Motor neuron (in vitro differentiated cells): ENCODE measurements at regions not wholly inside any gene's neighbourhood (a gene's known extent, or its start where the extent isn't known, plus 50 kb on each side); places are given as distances from the start of the nearest gene placed in this dataset.
A peak's percentile ranks its signal among the peaks of the same experiment; 100 is the strongest.

Source experiments
- ATAC-seq, 8 experiments: fragments of 200-7000 bp; cut with Tn5 transposase; replicated peaks in 6 of 8; 2 replicates each; pipeline ENCODE4 v1.8.0; 2021; ENCODE audit warnings: mild to moderate bottlenecking in 8 of 8, moderate library complexity in 8 of 8
- H3K27ac ChIP-seq, 2 donors: fragments of 250-450 bp; sonication (Bioruptor Pico); 2 replicates each; pipeline ENCODE4 v1.9.0; 2021; ENCODE audit warnings: antibody characterized with exemption in 2 of 2, mild to moderate bottlenecking in 2 of 2, moderate library complexity in 1 of 2
- H3K4me1 ChIP-seq, 2 donors: fragments of 250-450 bp; sonication (Bioruptor Pico); replicated peaks in 1 of 2; 2 replicates each; pipeline ENCODE4 v1.6.1; 2021; ENCODE audit warnings: antibody characterized with exemption in 2 of 2, mild to moderate bottlenecking in 2 of 2, moderate library complexity in 1 of 2
- H3K4me3 ChIP-seq, 5 donors: fragments of 250-450 bp; sonication (Bioruptor Pico); 2 replicates each; pipeline ENCODE4 v1.9.0; 2021; ENCODE audit warnings: antibody characterized with exemption in 5 of 5, mild to moderate bottlenecking in 5 of 5, moderate library complexity in 4 of 5
- WGBS, 10 experiments: fragments of 450-650 bp; shearing (Covaris generic); methylation state at CpG; one replicate each; pipeline ENCODE4 v1.0.0; 2022; 5-methylcytosine and 5-hydroxymethylcytosine counted together
- in situ Hi-C, 9 experiments: fragments of 400-800 bp; cut with MboI; loops; one replicate each; pipeline ENCODE4 v1.15.0; 2021; ENCODE audit warnings: low sequenced_read_pairs in 9 of 9, low pct_unique_long_range_greater_than_20kb in 2 of 9; ENCODE audit not compliant: unreplicated experiment in 9 of 9

DNA sequence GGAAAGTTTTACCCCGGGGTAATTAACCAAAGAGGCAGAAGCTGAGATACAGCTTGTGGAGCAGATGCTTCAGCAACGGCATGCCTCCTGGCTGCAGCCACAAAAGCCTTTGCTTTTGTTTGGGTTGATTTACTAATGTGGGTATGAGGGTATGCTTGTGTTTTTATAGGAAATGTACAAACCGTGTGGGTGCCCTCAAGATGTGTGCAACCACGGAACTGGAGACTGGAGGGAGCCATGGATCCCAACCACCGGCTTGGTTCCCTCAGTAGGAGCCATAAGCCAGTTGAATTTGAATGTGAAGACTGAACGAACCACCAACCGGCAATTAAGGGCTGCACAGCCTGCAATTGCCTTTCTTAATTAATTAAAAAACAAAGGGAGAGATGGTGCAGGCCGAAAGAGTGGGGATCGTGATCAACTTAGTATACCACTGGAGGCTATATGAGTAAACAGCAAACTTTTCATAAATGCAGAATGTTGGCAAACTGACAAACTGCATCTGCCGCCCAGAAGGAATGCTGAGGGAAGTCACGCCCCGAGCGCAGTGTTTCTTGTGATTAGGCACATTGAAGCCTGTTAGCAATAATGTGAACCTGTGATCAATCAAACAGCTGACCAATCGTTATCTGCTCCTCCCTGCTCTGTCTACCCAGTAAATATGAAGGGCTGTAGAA lies 104.1 kb downstream of the DISP1 start:
- H3K4me1 ChIP-seq, result no peaks in the 10 kb centered on the region
- peak in 1 of 8 experiments; percentile 55 for ATAC-seq
- in situ Hi-C loops, result no loop called here
- H3K27ac ChIP-seq, result no peak overlapping the region
- H3K4me3 ChIP-seq, result no peak overlapping the region
- WGBS, 10 experiments, result 0 to 92% (median 79%) methylated on average over 1 to 14 of the region's 14 CpGs

DNA sequence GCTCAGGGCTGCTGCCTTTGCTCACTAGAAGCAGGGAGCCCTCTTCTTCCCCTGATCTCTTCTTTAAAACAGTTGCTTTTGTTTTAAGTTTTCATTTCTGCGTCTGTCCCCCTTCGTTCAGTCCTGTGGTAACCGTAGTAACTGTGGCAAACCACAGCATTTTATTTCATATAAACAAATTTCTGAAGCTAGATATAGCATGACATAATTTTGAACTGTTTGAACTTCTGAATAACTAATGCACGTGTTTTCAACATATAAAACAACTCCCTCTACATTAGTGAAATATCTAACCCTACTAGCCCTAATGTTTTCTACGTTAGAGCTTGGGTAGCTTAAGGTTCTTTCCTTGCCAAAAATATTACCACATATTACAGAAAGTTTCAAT lies 104.6 kb downstream of the DISP1 start:
- no peak for ATAC-seq
- H3K27ac ChIP-seq, result no peak overlapping the region
- no peak overlapping the region for H3K4me3 ChIP-seq
- in situ Hi-C loops, result no loop called here
- 15 to 95% (median 92%) methylated on average over 3 to 5 of the region's 5 CpGs for WGBS, 10 experiments
- no peaks in the 10 kb centered on the region for H3K4me1 ChIP-seq

DNA sequence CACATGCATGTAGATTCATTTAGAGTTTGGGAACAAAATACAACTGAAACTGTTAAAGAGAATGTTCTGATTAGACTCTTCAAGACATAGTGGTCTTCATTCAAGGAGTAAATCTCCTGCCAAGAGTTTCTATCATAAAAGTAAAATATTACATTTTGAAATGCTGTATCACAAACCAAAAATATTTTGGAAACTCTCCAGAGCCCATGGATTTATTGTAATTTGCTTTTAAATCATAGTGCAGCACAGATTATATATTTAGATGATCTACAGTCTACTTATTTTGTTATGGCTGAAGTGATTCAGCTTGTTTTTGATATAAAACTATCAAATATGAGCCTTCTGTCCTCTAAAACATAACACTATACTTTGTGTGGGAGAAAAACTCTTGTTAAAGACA lies 105.3 kb downstream of the DISP1 start:
- no peaks in the 10 kb centered on the region for H3K4me1 ChIP-seq
- ATAC-seq, result no peak
- in situ Hi-C loops, result no loop called here
- H3K27ac ChIP-seq, result no peak overlapping the region
- H3K4me3 ChIP-seq, result no peak overlapping the region

DNA sequence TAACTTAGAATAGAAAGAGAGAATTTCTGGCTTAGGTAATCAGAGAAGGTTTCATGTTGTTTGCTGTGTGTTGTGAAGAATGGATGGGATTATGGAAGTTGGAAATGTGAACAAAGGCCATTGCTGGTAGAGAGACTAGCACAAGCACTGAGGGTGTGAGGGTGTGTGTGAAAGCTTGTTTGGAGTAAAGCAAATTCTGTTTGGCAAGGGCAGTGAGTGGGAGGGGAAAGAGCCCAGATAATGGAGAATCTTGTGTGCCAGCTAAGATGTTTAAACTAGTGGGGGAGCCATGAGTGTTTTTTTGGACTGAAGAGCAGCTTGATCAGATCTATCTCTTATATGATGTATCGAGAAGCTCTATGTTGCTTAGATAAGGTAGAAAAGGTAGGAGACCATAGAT lies 107.1 kb downstream of the DISP1 start:
- in situ Hi-C loops, result no loop called here
- Histone ChIP-seq H3K4me3 (no peak overlapping the region), H3K27ac (no peak overlapping the region), H3K4me1 (no peaks in the 10 kb centered on the region)
- no peak for ATAC-seq
- WGBS, 10 experiments, result 100% methylated on average over 1 of the region's 1 CpG; no CpG with 5 or more reads in 4 of the 10 experiments

DNA sequence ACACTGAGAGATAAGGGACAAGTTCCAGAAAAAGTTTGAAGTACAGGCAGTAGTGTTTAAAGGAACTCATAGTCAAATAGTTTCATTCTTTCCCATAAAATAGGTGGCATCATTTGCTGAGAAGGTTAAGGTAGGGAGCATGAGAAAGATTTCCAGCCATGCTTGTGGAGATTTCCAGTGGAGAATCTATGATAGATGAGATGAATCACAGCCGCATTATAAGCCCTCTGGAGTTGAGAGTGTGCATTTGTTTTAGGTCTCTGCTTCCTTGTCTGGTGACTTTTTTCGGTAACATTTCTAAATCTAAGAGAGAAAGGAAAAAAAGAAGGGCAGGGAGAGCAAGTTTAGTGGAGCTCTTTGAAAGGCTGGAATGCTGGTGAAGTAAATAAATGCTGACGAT lies 108.7 kb downstream of the DISP1 start:
- no peak for ATAC-seq
- Histone ChIP-seq H3K27ac (no peak overlapping the region), H3K4me1 (peaks cover 3 to 5% of the 10 kb centered on the region in 2 donors), H3K4me3 (no peak overlapping the region)
- in situ Hi-C loops, result no loop called here
- WGBS, 10 experiments, result 60 to 100% (median 86%) methylated on average over 1 to 3 of the region's 3 CpGs

DNA sequence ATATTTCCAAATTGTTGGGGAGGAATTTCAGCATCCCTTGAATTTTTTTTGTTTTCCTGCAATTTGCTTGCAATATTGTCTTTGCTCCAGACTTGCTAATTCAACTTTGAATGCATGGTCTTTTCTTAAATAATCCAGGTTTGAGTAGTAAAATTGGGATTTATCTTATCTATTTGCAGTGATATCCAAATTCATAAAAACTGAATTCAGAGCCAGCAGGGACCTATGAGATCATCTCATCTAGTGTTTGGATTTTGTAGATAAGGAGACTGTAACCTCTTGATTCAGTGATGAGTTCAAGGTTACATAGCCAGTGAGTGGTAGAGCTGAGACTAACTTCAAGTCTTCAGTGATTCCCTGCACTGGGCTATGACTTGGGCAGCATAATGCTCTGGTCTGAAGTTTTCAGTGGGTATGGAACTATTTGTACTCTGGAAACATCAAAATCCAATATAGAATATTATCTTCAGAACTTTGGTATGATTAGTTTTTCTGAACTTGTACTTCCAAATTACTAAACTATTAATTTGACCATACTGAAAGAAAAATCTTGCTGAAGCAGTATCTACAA lies 109.4 kb downstream of the DISP1 start:
- Histone ChIP-seq H3K4me3 (no peak overlapping the region), H3K27ac (no peak overlapping the region), H3K4me1 (peaks cover 3 to 11% of the 10 kb centered on the region in 2 donors)
- in situ Hi-C loops, result no loop called here
- no peak for ATAC-seq

DNA sequence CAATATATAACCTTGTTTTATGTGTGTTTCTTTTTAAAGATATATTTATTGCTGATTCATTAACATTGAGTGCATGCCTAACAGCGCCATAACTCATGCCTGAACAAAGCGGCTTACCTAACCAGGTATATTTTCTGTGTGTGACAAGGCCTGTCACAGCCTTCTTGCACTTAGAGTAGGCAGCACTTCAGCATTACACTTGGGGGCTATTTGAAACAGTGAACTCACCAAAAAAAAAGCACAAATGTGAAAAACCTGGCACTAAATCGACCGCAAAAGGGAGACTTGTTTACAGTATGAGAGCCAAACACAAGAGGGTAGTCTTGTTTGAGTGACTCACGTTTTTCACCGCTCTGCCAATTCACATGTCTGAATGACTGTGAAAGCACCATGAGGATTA lies 111.7 kb downstream of the DISP1 start:
- ATAC-seq, result peak in 3 of 8 experiments; percentile 28 to 87 (median 37)
- H3K4me1 ChIP-seq, result peaks cover 3 to 11% of the 10 kb centered on the region in 2 donors
- no peak overlapping the region for H3K27ac ChIP-seq
- no peak overlapping the region for H3K4me3 ChIP-seq
- in situ Hi-C loops, result loop anchor here in 1 of 9 experiments (25.0 kb wide), 1 partner anchor 186 kb away; no protein-coding TSS in a partner anchor
- 27 to 100% (median 88%) methylated on average over 1 to 6 of the region's 6 CpGs for WGBS, 10 experiments

DNA sequence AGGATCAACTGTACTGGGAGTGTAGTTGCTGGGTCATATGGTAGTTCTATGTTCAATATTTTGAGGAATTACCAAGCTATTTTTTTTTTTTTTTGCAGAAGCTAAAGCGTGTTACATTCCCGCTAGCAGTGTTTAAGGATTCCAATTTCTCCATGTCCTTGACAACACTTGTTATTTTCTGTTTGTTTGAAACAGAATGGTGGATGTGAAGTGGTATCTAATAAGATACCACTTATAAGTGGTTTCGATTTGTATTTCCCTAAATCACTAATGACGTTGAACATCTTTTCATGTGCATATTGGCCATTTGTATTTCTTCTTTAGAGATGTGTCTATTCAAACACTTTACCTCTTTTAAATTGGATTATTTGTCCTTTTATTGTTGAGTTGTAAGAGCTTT lies 112.2 kb downstream of the DISP1 start:
- in situ Hi-C loops, result loop anchor here in 1 of 9 experiments (25.0 kb wide), 1 partner anchor 185 kb away; no protein-coding TSS in a partner anchor
- 63 to 100% (median 76%) methylated on average over 2 to 4 of the region's 4 CpGs for WGBS, 10 experiments
- H3K4me1 ChIP-seq, result peaks cover 3 to 11% of the 10 kb centered on the region in 2 donors
- no peak overlapping the region for H3K4me3 ChIP-seq
- no peak for ATAC-seq
- no peak overlapping the region for H3K27ac ChIP-seq

DNA sequence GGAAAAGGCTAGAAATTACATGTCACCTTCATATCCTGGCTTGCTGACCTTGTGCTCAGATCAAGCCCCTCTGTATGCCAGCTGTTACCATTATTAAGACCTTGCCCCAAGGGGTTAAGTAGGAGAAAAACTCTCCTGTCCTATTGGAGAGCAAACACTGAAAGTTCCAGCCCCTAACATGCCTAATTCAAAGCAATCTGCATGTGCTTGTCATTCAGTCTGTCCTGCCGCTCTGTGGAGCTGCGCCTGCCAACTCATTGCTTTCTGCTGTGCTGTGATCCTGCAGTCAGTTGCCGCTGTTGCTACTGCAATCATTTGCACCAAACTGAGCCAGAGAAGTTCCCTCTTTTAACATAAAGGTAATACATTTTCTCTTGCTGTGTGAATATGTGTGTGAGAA lies 113.4 kb downstream of the DISP1 start:
- WGBS, 10 experiments, result 0 to 33% (median 12%) methylated on average over 1 to 3 of the region's 3 CpGs; no CpG with 5 or more reads in 3 of the 10 experiments
- Histone ChIP-seq H3K4me3 (no peak overlapping the region), H3K4me1 (peaks cover 3 to 11% of the 10 kb centered on the region in 2 donors), H3K27ac (no peak overlapping the region)
- in situ Hi-C loops, result loop anchor here in 1 of 9 experiments (25.0 kb wide), 1 partner anchor 184 kb away; no protein-coding TSS in a partner anchor
- peak; percentile 88 to 100 (median 94) for ATAC-seq

DNA sequence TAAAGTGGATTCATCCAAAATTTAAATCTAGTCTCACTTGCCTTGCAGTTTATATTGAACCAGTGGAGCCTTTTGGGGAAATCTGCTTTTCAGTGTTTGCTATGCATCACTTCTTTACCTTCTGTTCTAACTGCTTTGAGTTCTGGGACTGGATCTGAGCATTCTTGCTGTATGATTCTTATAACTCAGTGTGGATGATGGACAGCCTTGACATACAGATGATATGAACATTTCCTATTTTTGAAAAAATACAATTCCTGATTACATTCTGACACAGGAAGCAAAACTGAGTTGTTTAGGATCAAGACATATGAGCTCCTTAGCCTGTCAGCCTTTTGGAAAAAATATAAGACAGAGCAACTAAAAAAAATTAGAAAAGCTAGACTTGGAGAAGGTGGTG lies 115.2 kb downstream of the DISP1 start:
- in situ Hi-C loops, result loop anchor here in 1 of 9 experiments (25.0 kb wide), 1 partner anchor 182 kb away; no protein-coding TSS in a partner anchor
- no peak for ATAC-seq
- H3K4me3 ChIP-seq, result no peak overlapping the region

DNA sequence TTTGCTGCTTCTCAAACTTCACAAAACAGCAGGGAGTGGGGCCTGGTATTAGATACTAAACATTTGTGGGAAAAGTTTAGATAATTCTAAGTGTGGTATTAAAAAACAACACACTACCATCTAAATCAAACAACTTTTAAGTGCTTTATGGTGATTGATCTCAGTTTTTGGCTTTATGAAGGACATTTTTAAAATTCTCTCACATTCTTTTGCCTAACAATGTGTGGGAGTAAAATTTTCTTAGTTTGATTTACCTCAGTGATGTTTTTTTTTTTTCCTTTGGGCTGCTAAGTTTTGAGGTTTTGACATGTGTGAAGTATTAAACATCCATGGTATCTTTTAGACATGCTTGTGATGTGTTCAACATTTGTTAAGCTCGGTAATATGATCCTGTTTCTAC lies 116.2 kb downstream of the DISP1 start:
- Histone ChIP-seq H3K4me1 (peaks cover 3 to 11% of the 10 kb centered on the region in 2 donors), H3K27ac (no peak overlapping the region), H3K4me3 (no peak overlapping the region)
- 14 to 62% (median 33%) methylated on average over 1 of the region's 1 CpG; no CpG with 5 or more reads in 3 of the 10 experiments for WGBS, 10 experiments
- in situ Hi-C loops, result loop anchor here in 1 of 9 experiments (25.0 kb wide), 1 partner anchor 181 kb away; no protein-coding TSS in a partner anchor
- ATAC-seq, result no peak

More for the DNA sequence above, 115.2 kb downstream of the DISP1 start:
- H3K27ac ChIP-seq, result no peak overlapping the region
- H3K4me1 ChIP-seq, result peaks cover 3 to 11% of the 10 kb centered on the region in 2 donors

DNA sequence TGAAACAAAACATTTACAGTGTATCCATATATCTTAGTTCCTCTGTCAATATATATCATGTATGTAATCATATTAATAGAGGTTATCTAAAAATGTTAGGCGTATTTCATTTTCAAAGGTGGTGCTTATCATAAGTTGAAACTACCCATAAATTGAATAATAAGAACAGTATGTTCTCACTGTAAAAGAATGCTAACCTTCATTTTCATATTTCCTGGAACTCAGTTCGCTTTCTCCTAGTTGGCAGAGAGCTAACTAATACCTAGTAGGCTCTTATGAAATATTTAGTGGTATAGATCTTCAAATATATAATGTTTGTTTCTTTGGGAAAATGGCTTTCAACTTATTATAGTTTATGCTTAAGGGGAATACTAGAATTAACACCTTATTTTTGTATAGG lies 118.4 kb downstream of the DISP1 start:
- no peak for ATAC-seq
- no peak overlapping the region for H3K27ac ChIP-seq
- no peak overlapping the region for H3K4me3 ChIP-seq
- WGBS, 10 experiments, result 67 to 100% (median 97%) methylated on average over 1 to 2 of the region's 2 CpGs
- H3K4me1 ChIP-seq, result peaks cover 0 to 7% of the 10 kb centered on the region in 2 donors
- in situ Hi-C loops, result loop anchor here in 1 of 9 experiments (25.0 kb wide), 1 partner anchor 179 kb away; no protein-coding TSS in a partner anchor

DNA sequence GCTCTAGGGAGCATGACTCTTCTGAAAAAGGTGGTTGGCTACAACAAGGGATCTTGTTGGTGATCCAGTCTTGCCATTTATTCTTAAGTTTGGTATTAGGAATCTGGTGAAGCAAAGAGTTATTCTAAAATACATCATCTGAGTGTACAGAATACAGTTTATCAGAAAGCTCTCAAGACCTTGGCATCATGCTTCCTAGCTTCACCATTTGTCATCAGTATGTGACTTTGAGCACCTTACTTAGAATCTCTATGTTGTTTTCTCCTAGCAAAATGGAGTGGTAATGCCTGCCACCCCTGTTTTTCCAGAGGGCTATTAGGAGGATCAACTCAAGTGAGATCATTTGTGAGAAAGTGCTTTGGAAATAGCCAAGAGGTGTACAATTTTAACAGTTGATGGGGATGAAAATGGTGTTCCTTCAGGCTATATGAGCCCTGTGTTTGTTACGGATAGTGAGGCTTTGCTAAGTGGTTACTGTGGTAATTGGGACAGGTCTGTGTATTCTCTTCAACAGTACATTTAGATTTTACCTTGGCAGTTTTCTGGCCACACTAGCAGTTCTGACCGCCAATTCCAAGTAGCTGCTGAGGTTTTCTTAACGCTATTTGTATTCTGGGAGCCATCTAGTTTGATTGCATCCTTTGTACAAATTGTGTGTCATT lies 120.5 kb downstream of the DISP1 start:
- no peak for ATAC-seq
- in situ Hi-C loops, result loop anchor here in 1 of 9 experiments (25.0 kb wide), 1 partner anchor 177 kb away; no protein-coding TSS in a partner anchor
- 92 to 100% (median 100%) methylated on average over 2 to 3 of the region's 3 CpGs; no CpG with 5 or more reads in 2 of the 10 experiments for WGBS, 10 experiments
- H3K27ac ChIP-seq, result no peak overlapping the region
- no peaks in the 10 kb centered on the region for H3K4me1 ChIP-seq
- no peak overlapping the region for H3K4me3 ChIP-seq
